Amniotic stem cell (primary cell): ENCODE measurements at regions not wholly inside any gene's neighbourhood (a gene's known extent, or its start where the extent isn't known, plus 50 kb on each side); places are given as distances from the start of the nearest gene placed in this dataset.
"Not testable (repeated sequence)": the region's sequence is repeated elsewhere in the genome, so short reads cannot be mapped to it uniquely, and the experiment has no call there.

Experiments used
- DNase-seq: peaks from one replicate; lab custom pipeline; 2025; lab: John Stamatoyannopoulos, UW

GRCh38 chr2:44086629-44087028 lies 82.0 kb upstream of the PPM1B start:
- no peak for DNase-seq

DNA sequence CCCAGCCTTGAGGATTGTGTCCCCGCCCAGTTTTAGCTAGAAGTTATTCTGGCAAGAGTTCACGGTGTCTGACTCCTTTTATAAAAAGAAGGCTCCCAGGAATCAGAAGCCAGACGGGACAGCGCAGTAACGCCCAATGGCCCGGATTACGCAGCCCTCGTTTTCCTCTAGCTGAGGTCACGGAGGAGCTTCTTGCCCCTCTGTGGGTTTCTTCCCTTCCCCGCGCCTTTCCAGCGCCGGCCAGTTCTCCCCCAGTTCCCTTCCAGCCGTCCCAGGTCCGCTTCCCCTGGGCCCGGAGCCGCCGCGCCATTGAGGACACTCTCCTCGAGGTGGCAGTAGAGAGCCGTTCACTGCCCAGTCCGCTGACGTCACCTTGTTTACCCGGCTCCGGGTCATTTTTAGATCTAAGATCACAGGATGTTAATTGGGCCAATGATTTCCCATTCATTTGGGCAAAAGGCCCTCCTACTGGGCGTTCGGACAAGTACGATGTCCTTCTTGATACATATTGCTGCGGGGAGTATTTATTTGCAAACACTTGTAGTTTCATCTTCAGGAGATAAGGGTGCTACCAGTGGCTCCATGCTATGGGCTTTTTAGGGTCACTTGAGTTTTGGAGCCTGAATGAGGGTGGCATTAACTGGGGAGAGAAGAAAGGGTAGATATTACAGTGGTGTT lies 81.5 kb upstream of the PPM1B start:
- DNase-seq: peak; percentile 53

GRCh38 chr2:44087714-44088092 lies 81.0 kb upstream of the PPM1B start:
- DNase-seq: no peak

GRCh38 chr2:44092519-44092918 lies 76.2 kb upstream of the PPM1B start:
- not testable (repeated sequence) for DNase-seq

DNA sequence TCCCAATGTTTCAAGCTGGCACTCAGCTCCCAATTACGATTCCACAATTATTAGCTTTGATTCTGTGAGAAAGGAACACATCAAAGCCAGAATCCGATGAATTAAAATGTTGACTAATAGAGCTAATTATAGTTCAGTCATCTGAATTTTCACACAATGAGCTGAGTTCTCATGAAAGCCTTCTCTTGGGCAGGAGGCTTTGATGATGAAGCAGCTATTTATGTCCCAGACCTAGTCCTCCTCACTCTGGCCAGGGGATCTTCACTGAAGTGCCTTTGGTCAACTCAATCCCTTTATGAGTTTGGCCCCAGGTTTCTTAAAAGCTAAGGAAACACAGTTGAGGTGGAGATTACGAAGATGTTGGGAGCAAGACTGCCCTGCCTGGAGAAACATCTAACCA lies 74.7 kb upstream of the PPM1B start:
- no peak for DNase-seq

DNA sequence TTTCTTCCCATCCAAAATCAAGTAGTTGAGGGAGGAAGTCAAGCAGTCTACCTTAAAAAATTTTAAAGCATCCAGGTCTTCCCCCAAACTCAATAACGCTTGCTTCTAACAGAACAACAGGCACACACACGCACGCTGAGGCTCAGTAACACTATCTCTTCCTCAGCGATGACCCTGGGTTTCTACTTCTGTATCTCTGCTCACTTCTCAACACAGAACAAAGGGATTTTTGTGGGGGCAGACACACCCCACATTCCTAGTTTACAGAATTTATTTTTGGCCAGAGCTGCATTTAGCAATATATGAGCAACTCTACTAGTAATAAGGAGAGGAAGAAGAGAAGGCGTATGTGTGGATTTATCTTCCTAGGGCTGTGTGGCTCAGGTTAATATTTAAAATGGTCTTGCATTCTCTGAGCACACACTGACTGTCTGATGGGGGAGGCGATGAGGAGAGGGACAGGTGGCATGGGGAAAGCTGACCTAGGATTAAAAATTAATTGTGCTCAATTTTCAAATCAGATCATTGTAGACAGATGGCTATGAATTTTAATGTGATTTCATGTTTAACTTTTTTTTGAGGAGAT lies 71.3 kb upstream of the PPM1B start:
- DNase-seq: no peak

DNA sequence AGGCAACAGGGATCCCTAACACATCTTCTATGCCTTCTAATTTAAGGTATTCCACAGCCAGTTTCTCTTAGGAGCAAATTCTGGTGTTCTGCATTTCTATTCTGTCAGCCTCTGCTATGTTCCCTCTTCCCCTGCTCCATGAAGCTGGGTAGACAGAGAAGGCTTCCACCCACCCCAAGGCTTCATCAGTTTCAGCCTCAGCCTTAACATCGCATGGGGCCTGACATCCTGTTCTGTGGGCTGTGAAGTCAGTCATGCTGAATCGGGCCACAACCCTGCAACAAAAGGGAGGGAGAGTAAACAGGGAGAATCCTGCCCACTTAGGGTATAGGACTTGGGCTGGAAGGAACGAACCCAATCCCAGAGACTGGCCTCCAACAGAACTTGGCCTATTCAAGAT lies 70.6 kb upstream of the PPM1B start:
- DNase-seq: no peak

DNA sequence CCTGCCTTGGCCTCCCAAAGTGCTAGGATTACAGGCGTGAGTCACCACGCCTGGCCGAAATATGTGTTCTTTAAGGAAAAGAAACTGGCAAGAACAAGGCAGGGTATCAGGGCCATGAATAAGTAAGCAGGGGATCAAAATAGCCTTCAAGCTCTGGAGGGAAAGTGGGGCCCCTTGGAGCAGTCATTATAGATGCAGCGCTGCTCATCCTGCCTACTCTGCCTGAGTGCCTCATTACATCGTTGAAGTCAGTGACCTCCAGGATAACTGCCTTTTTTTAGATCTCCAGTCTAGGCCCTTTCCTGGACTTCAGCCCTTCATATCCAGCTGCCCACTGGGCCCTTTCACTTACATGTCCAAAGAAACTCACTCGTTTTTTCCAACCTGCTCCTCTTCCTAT lies 69.8 kb upstream of the PPM1B start:
- DNase-seq: no peak

- DNase-seq: peak; percentile 50
Observed at GRCh38 chr2:44100351-44100750, 68.3 kb upstream of the PPM1B start.

GRCh38 chr2:44101246-44101645 lies 67.4 kb upstream of the PPM1B start:
- DNase-seq: no peak

DNA sequence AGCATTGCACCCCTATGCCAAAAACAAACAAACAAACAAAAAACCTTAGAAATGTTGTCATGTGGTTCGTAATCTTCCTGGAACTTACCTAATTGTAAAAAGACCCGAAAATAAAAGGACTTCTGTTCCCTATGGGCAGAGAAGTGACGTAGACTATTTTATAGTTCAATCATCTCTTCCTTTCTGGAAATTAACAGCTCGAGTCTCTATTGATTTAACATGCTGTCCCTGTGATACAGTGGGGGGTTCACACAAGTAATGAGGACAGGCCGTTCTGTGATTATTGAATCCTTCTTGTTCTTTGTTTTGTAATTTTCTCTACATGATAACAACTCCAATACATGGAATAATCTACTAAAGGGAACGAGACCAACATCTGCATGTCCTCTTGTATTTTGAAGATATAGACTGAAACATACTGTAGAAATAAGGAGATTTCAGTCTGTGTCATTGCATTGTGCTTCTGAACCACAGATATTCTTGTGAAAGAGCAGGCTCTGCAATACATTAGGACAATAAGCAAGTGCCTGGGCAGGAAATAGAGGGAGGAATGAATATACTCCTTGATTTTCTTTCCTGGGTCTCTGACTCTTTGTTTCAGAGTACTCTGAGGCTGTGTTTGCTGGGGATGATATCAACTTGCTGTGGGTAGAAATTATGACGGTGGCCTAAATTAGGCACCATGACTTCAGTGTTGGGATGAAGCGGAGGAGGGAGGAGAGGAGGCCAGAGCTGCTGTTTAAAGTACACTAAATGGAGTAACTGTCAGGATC lies 65.7 kb upstream of the PPM1B start:
- DNase-seq: no peak

DNA sequence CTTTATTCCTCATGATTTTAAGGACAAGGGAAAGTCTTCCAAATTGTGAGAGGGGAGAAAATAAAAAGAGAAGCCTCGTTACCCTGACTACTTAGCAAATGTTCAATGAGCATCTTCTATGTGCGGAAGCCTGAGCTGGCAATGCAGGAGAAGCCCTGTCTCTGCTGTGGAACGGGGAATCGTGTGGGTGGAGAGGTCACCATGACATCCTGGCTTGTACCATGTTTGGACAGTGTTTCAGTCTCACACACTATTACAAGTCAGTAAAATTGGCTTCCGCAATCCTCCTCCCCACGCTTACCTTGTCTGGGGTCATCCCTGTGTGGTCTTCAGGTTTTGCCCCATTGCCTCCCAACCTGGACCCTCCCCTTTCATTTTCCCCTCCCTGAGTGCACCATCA lies 65.0 kb upstream of the PPM1B start:
- DNase-seq: no peak

- no peak for DNase-seq
Observed at GRCh38 chr2:44104855-44105271, 63.8 kb upstream of the PPM1B start.

GRCh38 chr2:44106509-44106908 lies 62.2 kb upstream of the PPM1B start:
- not testable (repeated sequence) for DNase-seq

- no peak for DNase-seq
Observed at GRCh38 chr2:44107086-44107740, 61.5 kb upstream of the PPM1B start.

- no peak for DNase-seq
Observed at GRCh38 chr2:44107974-44108373, 60.7 kb upstream of the PPM1B start.

GRCh38 chr2:44109166-44109565 lies 59.5 kb upstream of the PPM1B start:
- DNase-seq: no peak

GRCh38 chr2:44110444-44110843 lies 58.2 kb upstream of the PPM1B start:
- no peak for DNase-seq

DNA sequence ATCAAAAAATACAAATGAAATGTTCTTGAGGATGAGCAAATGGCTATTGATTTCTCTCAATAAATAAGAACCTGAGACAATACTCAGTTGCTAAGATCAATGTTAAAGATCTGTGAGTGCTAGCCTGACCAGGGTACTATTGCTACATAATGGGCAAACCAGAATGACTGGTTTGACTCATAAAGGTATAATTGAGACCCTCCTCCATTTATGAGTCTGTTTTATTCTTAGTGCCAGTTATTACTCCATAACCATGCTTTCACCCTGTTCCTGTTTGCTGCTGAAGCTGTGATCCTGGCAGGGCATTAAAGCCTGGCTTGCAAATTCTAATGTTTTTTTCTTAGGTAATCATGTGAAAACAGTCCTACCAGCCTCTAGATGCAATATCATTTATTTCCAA lies 56.6 kb upstream of the PPM1B start:
- DNase-seq: no peak

DNA sequence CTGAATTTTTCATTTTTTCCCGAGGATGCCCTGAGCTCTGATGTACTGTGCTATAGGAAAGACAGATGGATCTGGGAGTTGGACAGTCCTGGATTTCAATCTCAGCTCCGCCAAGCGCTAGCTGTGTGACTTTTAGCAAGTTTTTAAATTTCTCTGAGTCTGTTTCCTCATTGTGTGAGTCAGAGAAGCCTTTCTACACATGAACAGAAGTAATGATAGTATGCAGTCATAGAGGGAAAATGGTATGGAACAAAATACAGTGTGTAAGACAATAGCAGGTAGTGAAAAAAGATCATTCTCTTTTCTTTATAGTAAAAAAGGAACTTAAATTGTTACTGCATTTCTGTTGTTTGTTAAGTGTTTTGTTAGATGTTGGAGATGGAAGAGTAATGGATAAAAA lies 52.4 kb upstream of the PPM1B start:
- no peak for DNase-seq

DNA sequence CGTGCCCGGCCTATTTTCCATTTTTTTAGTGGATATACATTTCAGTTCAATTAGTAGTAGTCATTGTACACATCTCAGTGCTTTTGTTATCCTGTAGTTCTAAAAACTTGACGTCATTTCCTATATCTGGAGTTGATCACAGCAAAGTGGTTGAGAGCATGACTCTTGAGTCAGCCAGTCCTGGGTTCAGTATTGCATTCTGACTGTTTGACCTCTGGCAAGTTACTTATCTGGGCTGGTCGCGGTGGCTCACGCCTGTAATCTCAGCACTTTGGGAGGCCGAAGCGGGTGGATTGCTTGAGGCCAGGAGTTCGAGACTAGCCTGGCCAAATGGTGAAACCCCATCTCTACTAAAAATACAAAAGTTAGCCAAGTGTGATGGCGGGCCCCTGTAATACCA lies 50.4 kb upstream of the PPM1B start:
- DNase-seq: no peak
